ENCODE measurements at regions not wholly inside any gene's neighbourhood (a gene's known extent, or its start where the extent isn't known, plus 50 kb on each side); places are given as distances from the start of the nearest gene placed in this dataset.

- ATAC-seq = no peak
- CTCF ChIA-PET = no interaction called here
Measured at GRCh38 chr6:81534934-81535465, 217.5 kb downstream of the TENT5A start.

GRCh38 chr6:81531869-81532561, 220.5 kb downstream of the TENT5A start:
- no TSS peak for BruUV-seq (replicated peaks)
- ATAC-seq = no peak

More at GRCh38 chr6:81534934-81535465, 217.5 kb downstream of the TENT5A start:
- DNase-seq (ENCODE audit: low read depth, low spot score) = no peak
- no peak for TF ChIP-seq REST (IDR thresholded peaks at IDR 0.05; ENCODE audit: insufficient read depth in 1 of 2, low read depth in 2 of 2, low read length in 1 of 2)
- TF ChIP-seq CTCF (IDR thresholded peaks at IDR 0.05) = no peak
- no peak for TF ChIP-seq TCF7L2 (IDR thresholded peaks at IDR 0.05; ENCODE audit: low read depth, low read length)
- no peak for TF ChIP-seq POLR2AphosphoS5 (IDR thresholded peaks at IDR 0.05; ENCODE audit: low read depth, low read length)
- no peak for TF ChIP-seq SIN3A (IDR thresholded peaks at IDR 0.05; ENCODE audit: borderline replicate concordance, insufficient read depth, low read depth, low read length)
- intact Hi-C loops (cut with micrococcal nuclease; ENCODE audit: unreplicated experiment) = no loop called here
- Histone ChIP-seq H3K4me1 (ENCODE audit: control insufficient read depth, insufficient read depth, low read length) (no peaks in the 10 kb centered on the region), H3K27ac (ENCODE audit: low read length) (no peak overlapping the region), H3K36me3 (ENCODE audit: control insufficient read depth, insufficient read depth, low read length) (no peaks in the 10 kb centered on the region), H3K27me3 (ENCODE audit: control insufficient read depth, insufficient read depth, low read length) (no peaks in the 10 kb centered on the region), H3K9me3 (ENCODE audit: control insufficient read depth, insufficient read depth, low read depth, low read length) (no peaks in the 10 kb centered on the region), H3K4me3 (ENCODE audit: low read depth in 2 of 2, low read length in 2 of 2) (no peak overlapping the region)
- POLR2A ChIA-PET = no interaction called here
- BruUV-seq (replicated peaks) = no TSS peak
- in situ Hi-C loops (cut with HindIII; ENCODE audit: low pct_unique_long_range_greater_than_20kb, low sequenced_read_pairs) = no loop called here

GRCh38 chr6:81517455-81517854, 235.0 kb downstream of the TENT5A start:
- no TSS peak for BruUV-seq (replicated peaks)
- in situ Hi-C loops (cut with HindIII; ENCODE audit: low pct_unique_long_range_greater_than_20kb, low sequenced_read_pairs) = no loop called here
- Histone ChIP-seq H3K27me3 (ENCODE audit: control insufficient read depth, insufficient read depth, low read length) (no peaks in the 10 kb centered on the region), H3K27ac (ENCODE audit: low read length) (no peak overlapping the region), H3K4me3 (ENCODE audit: low read depth in 2 of 2, low read length in 2 of 2) (no peak overlapping the region), H3K36me3 (ENCODE audit: control insufficient read depth, insufficient read depth, low read length) (no peaks in the 10 kb centered on the region), H3K9me3 (ENCODE audit: control insufficient read depth, insufficient read depth, low read depth, low read length) (no peaks in the 10 kb centered on the region), H3K4me1 (ENCODE audit: control insufficient read depth, insufficient read depth, low read length) (no peaks in the 10 kb centered on the region)
- no peak for ATAC-seq
- no peak for TF ChIP-seq CTCF (IDR thresholded peaks at IDR 0.05)
- no peak for TF ChIP-seq SIN3A (IDR thresholded peaks at IDR 0.05; ENCODE audit: borderline replicate concordance, insufficient read depth, low read depth, low read length)
- no peak for TF ChIP-seq POLR2AphosphoS5 (IDR thresholded peaks at IDR 0.05; ENCODE audit: low read depth, low read length)
- TF ChIP-seq TCF7L2 (IDR thresholded peaks at IDR 0.05; ENCODE audit: low read depth, low read length) = no peak
- TF ChIP-seq REST (IDR thresholded peaks at IDR 0.05; ENCODE audit: insufficient read depth in 1 of 2, low read depth in 2 of 2, low read length in 1 of 2) = no peak
- POLR2A ChIA-PET = no interaction called here
- DNase-seq (ENCODE audit: low read depth, low spot score) = no peak
- CTCF ChIA-PET = no interaction called here
- intact Hi-C loops (cut with micrococcal nuclease; ENCODE audit: unreplicated experiment) = no loop called here

More at GRCh38 chr6:81531869-81532561, 220.5 kb downstream of the TENT5A start:
- no peaks in the 10 kb centered on the region for H3K36me3 ChIP-seq (ENCODE audit: control insufficient read depth, insufficient read depth, low read length)
- ChIA-PET POLR2A (no interaction called here), CTCF (no interaction called here)
- H3K4me3 ChIP-seq (ENCODE audit: low read depth in 2 of 2, low read length in 2 of 2) = no peak overlapping the region
- DNase-seq (ENCODE audit: low read depth, low spot score) = no peak
- TF ChIP-seq TCF7L2 (IDR thresholded peaks at IDR 0.05; ENCODE audit: low read depth, low read length) (no peak), POLR2AphosphoS5 (IDR thresholded peaks at IDR 0.05; ENCODE audit: low read depth, low read length) (no peak)
- no peaks in the 10 kb centered on the region for H3K27me3 ChIP-seq (ENCODE audit: control insufficient read depth, insufficient read depth, low read length)
- H3K9me3 ChIP-seq (ENCODE audit: control insufficient read depth, insufficient read depth, low read depth, low read length) = no peaks in the 10 kb centered on the region
- no peaks in the 10 kb centered on the region for H3K4me1 ChIP-seq (ENCODE audit: control insufficient read depth, insufficient read depth, low read length)
- intact Hi-C loops (cut with micrococcal nuclease; ENCODE audit: unreplicated experiment) (no loop called here), in situ Hi-C loops (cut with HindIII; ENCODE audit: low pct_unique_long_range_greater_than_20kb, low sequenced_read_pairs) (no loop called here)
- no peak overlapping the region for H3K27ac ChIP-seq (ENCODE audit: low read length)
